OCI-LY1 (cell line): ENCODE measurements at regions not wholly inside any gene's neighbourhood (a gene's known extent, or its start where the extent isn't known, plus 50 kb on each side); places are given as distances from the start of the nearest gene placed in this dataset.
A peak's percentile ranks its signal among the peaks of the same experiment; 100 is the strongest.

ENCODE experiments used
- H2AFZ ChIP-seq: fragments of 200-600 bp; sonication (generic), shearing (Covaris generic); 2 replicates; pipeline ENCODE4 v1.6.0; 2014; ENCODE audit warnings: antibody characterized with exemption, mild to moderate bottlenecking, low read length
- H3F3A ChIP-seq: fragments of 200-600 bp; sonication (generic), shearing (Covaris generic); 2 replicates; pipeline ENCODE4 v1.6.0; 2014; ENCODE audit warnings: mild to moderate bottlenecking, antibody characterized with exemption, low read length, moderate library complexity; ENCODE audit not compliant: insufficient read depth
- H3K27ac ChIP-seq: fragments of 200-600 bp; sonication (generic); 2 replicates; pipeline ENCODE4 v1.5.1; 2014; ENCODE audit warnings: low read length, mixed run types, mild to moderate bottlenecking, low read depth; ENCODE audit not compliant: poor library complexity, severe bottlenecking
- H3K27me3 ChIP-seq: fragments of 200-600 bp; sonication (generic); 2 replicates; pipeline ENCODE4 v1.6.0; 2014; ENCODE audit warnings: antibody characterized with exemption, mild to moderate bottlenecking, low read length, moderate library complexity; ENCODE audit not compliant: insufficient read depth
- H3K36me3 ChIP-seq: fragments of 200-600 bp; sonication (generic); 2 replicates; pipeline ENCODE4 v1.6.1; 2014; ENCODE audit warnings: mild to moderate bottlenecking, antibody characterized with exemption, low read length, moderate library complexity, mixed read lengths; ENCODE audit not compliant: insufficient read depth
- H3K4me1 ChIP-seq: fragments of 200-600 bp; sonication (generic); 2 replicates; pipeline ENCODE4 v1.5.1; 2014; ENCODE audit warnings: mild to moderate bottlenecking, low read length, moderate library complexity; ENCODE audit not compliant: insufficient read depth, severe bottlenecking
- H3K4me2 ChIP-seq: fragments of 200-600 bp; sonication (generic), shearing (Covaris generic); 2 replicates; pipeline ENCODE4 v1.6.1; 2014; ENCODE audit warnings: low read length
- H3K4me3 ChIP-seq: fragments of 200-600 bp; sonication (generic); 2 replicates; pipeline ENCODE4 v1.5.1; 2014; ENCODE audit warnings: low read length, low read depth, mild to moderate bottlenecking, mixed read lengths; ENCODE audit not compliant: poor library complexity, severe bottlenecking
- H3K79me2 ChIP-seq: fragments of 200-600 bp; shearing (Covaris generic); 2 replicates; pipeline ENCODE4 v1.6.1; 2016; ENCODE audit warnings: mixed run types, low read length, mixed read lengths; ENCODE audit not compliant: insufficient read depth
- H3K9ac ChIP-seq: fragments of 200-600 bp; sonication (generic), shearing (Covaris generic); 2 replicates; pipeline ENCODE4 v1.6.1; 2014; ENCODE audit warnings: mild to moderate bottlenecking, low read length, mixed read lengths
- H3K9me2 ChIP-seq: fragments of 200-600 bp; sonication (generic), shearing (Covaris generic); 2 replicates; pipeline ENCODE4 v1.6.1; 2014; ENCODE audit warnings: low read depth, mild to moderate bottlenecking, low read length, mixed read lengths
- H3K9me3 ChIP-seq: fragments of 200-600 bp; shearing (Covaris generic); 2 replicates; pipeline ENCODE4 v1.6.1; 2014; ENCODE audit warnings: low read length, mixed read lengths
- H4K20me1 ChIP-seq: fragments of 200-600 bp; sonication (generic), shearing (Covaris generic); 2 replicates; pipeline ENCODE4 v1.6.0; 2016; ENCODE audit warnings: mild to moderate bottlenecking, low read length; ENCODE audit not compliant: insufficient read depth
- EZH2 ChIP-seq: fragments of 200-600 bp; sonication (generic), shearing (Covaris generic); IDR thresholded peaks from 2 replicates; pipeline ENCODE4 v1.8.0; 2017; ENCODE audit warnings: borderline replicate concordance, mixed run types, mild to moderate bottlenecking, antibody characterized with exemption, low read length, moderate library complexity, mixed read lengths
- TF ChIP-seq, protein P1 (sequence below): fragments of 200-600 bp; sonication (generic), shearing (Covaris generic); IDR thresholded peaks from 2 replicates; pipeline ENCODE4 v1.5.1; 2017; ENCODE audit warnings: mild to moderate bottlenecking, antibody characterized with exemption, low read length, moderate library complexity, mixed read lengths

DNA sequence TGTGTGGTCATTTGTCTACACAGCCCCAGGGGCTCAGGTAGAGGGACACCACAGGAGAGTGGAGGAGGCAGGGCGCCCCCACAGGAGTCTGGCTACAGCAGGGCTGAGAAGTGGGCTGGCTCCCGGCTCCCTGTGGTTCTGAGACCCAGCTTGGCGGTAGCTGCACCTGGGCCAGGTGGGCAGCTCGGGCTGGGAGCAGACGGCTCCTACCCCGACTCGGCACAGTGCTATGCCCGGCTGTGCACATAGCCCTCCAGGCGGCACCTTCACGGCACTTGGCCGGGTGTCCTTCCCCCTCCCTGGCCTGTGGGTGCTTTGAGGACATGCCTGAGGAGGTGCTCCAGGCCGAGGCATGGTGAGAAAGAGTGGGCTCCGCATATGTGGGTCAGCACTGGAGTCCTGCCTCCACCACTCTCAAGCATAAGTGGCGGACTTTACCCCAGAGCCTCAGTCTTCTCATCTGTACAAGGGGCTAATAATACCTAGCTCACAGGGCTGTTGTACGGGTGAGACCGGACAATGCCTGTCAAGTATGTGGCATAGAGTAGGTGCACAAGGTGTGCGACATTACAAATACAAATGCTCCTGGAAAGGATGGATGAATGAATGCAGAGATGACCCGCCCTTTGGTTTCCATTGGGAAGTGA lies 50.1 kb upstream of the JPH3 start:
- no peak overlapping the region for H2AFZ ChIP-seq
- H3K79me2 ChIP-seq = no peaks in the 10 kb centered on the region
- H3K9me2 ChIP-seq = no peaks in the 10 kb centered on the region
- H3K4me1 ChIP-seq = no peaks in the 10 kb centered on the region
- no peaks in the 10 kb centered on the region for H3K9me3 ChIP-seq
- H3K27ac ChIP-seq = no peak overlapping the region
- no peaks in the 10 kb centered on the region for H3F3A ChIP-seq
- no peak overlapping the region for H3K4me2 ChIP-seq
- H4K20me1 ChIP-seq = no peaks in the 10 kb centered on the region
- H3K4me3 ChIP-seq = no peak overlapping the region
- peaks cover 9% of the 10 kb centered on the region; the same call in 1 of the 2 replicates for H3K27me3 ChIP-seq
- no peak overlapping the region for H3K9ac ChIP-seq
- no peaks in the 10 kb centered on the region for H3K36me3 ChIP-seq
- TF ChIP-seq, protein P1, sequence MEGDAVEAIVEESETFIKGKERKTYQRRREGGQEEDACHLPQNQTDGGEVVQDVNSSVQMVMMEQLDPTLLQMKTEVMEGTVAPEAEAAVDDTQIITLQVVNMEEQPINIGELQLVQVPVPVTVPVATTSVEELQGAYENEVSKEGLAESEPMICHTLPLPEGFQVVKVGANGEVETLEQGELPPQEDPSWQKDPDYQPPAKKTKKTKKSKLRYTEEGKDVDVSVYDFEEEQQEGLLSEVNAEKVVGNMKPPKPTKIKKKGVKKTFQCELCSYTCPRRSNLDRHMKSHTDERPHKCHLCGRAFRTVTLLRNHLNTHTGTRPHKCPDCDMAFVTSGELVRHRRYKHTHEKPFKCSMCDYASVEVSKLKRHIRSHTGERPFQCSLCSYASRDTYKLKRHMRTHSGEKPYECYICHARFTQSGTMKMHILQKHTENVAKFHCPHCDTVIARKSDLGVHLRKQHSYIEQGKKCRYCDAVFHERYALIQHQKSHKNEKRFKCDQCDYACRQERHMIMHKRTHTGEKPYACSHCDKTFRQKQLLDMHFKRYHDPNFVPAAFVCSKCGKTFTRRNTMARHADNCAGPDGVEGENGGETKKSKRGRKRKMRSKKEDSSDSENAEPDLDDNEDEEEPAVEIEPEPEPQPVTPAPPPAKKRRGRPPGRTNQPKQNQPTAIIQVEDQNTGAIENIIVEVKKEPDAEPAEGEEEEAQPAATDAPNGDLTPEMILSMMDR = no peak
- TF ChIP-seq EZH2 = no peak

DNA sequence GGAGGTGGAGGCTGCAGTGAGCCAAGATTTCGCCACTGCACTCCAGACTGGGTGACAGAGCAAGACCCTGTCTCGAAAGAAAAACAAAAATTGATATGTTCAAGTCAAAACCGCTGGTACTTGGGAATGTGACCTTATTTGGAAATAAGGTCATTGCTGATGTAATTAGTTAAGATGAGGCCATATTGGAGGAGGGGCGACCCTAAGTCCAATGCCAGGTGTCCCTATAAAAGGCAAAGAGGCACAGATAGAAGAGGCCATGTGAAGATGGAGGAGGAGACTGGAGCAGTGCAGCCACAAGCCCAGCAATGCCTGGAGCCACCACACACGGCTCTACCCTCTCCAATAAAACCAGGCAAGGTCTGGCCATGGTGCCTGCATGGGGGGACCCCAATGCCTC lies 50.8 kb upstream of the JPH3 start:
- Histone ChIP-seq H3K9me2 (no peaks in the 10 kb centered on the region), H2AFZ (no peak overlapping the region), H3K79me2 (no peaks in the 10 kb centered on the region), H3K9me3 (no peaks in the 10 kb centered on the region), H3K4me3 (no peak overlapping the region), H3K9ac (no peak overlapping the region), H3K27me3 (peaks cover 12% of the 10 kb centered on the region; the same call in 1 of the 2 replicates), H3K4me1 (no peaks in the 10 kb centered on the region), H3F3A (no peaks in the 10 kb centered on the region), H3K27ac (no peak overlapping the region), H3K36me3 (no peaks in the 10 kb centered on the region), H3K4me2 (no peak overlapping the region), H4K20me1 (no peaks in the 10 kb centered on the region)
- TF ChIP-seq EZH2 = no peak
- TF ChIP-seq, protein P1 = no peak

DNA sequence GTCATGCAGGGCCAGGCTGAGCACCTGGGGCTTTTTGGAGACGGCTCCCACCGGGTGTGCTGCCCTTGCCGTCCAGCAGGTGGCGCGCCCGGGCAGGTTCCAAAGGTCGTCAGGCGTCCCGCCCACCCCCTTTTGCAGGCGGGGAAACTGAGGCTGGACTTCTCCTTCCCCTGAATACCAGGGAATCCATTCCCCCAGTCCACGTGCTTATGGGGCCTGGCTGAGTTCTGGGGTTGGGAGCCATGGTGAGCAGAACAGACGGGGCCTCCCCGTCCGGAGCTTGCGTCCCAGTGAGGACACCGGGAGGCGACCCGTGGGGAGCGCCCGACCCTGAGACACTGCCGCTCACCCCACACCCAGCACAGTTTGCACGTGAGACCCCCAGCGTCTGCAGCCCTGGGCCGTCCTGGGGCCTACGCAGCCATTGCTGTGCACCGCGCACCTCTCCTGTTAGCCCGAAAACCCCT lies 51.8 kb upstream of the JPH3 start:
- Histone ChIP-seq H4K20me1 (no peaks in the 10 kb centered on the region), H3K36me3 (no peaks in the 10 kb centered on the region; the same call in 1 of the 2 replicates), H3K79me2 (no peaks in the 10 kb centered on the region), H3K9me2 (no peaks in the 10 kb centered on the region), H3K27me3 (peaks cover 21% of the 10 kb centered on the region; the same call in 1 of the 2 replicates), H3K4me2 (no peak overlapping the region), H3K9me3 (no peaks in the 10 kb centered on the region), H3K9ac (no peak overlapping the region), H3K27ac (no peak overlapping the region), H3F3A (no peaks in the 10 kb centered on the region), H2AFZ (no peak overlapping the region), H3K4me3 (no peak overlapping the region), H3K4me1 (no peaks in the 10 kb centered on the region)
- no peak for TF ChIP-seq EZH2
- TF ChIP-seq, protein P1 = peak; percentile 89
